NCI-H2107 (cell line): ENCODE measurements at regions not wholly inside any gene's neighbourhood (a gene's known extent, or its start where the extent isn't known, plus 50 kb on each side); places are given as distances from the start of the nearest gene placed in this dataset.
"Not testable (repeated sequence)": the region's sequence is repeated elsewhere in the genome, so short reads cannot be mapped to it uniquely, and the experiment has no call there.

Experiments
- DNase-seq: peaks from one replicate; lab custom pipeline; 2025; lab: John Stamatoyannopoulos, UW

DNA sequence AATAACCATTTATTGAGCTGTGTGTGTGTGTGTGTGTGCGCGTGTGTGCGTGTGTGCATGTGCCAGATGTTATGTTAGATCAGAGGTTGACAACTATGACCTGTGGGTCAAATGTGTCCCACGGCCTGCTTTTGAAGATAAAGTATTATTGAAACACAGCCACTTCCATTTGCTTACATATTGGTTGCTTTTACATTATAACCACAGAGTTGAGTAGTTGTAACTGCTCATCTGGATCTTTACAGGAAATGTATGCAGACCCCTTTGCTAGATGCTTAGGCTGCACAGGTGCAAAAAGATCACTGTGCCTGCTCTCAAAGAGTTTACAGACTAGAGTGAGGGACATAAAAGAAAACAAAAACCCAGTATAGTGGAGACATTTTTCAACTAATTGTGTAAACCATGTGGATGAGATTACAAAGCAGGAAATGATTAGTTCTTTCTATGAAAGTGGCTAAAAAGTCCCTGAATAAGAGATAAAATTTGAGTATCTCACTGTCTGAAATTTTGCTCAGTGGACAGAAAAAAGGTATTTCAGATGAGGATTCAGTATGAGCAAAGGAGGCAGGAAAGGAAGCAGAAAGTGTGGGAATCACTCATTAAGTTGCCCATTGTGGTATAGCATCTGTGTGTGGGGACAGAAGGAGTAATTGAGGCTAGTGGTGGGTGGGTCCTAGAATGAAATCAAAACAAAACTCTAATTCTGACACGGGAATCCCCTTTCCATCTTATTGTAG lies 188.4 kb downstream of the PAH start:
- DNase-seq, result no peak

DNA sequence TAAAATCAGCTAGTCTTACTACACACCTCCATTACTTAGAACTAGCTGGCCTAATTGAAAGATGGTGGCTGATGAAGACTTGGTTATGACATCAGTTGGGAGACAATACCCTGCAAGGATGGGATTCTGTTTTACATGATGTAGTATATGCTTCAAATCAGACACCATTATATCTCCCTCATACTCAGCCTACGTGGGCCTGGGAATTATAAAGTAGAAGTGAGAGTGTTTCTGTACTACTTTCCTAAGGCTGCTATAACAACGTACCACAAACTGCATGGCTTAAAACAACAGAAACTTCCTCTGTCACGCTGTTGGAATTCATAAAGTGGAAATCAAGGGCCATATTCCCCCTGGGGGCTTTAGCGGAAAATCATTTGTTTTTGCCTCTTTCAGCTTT lies 190.4 kb downstream of the PAH start:
- DNase-seq, result no peak

DNA sequence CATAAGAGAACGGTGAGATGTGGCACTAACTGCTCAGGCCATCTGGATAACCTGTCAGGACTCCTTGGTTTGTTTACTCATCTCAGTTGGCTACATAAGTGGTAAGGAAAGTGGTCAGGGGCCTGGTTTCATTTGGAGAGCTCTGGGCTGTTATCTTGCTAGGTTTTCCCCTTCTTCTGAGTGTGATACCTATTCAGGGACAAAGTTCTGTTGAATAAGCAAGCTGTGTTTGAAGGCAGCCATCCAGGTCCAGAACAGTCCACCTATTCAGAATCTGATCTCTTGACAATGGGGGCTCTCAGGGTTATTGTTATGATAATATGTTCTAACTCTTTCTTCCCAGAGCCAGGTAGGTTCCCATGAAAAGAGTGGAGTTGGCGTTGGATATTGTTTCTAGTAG lies 194.9 kb downstream of the PAH start:
- no peak for DNase-seq

DNA sequence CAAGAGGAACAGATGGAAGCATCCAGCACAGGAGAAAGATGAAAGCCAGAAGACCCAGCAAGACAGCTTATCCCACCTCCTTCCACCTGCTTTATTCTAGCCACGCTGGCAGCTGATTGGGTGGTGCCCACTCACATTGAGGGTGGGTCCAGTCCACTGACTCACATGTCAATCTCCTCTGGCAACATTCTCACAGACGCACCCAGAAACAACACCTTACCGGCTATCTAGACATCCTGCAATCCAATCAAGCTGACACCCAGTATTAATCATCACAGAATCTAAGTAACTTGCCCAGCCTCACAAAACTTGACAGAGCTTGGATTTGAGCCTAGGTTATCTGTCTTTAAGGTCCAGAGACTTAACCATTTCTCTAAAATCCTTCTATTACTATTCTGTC lies 208.9 kb downstream of the PAH start:
- DNase-seq, result no peak

DNA sequence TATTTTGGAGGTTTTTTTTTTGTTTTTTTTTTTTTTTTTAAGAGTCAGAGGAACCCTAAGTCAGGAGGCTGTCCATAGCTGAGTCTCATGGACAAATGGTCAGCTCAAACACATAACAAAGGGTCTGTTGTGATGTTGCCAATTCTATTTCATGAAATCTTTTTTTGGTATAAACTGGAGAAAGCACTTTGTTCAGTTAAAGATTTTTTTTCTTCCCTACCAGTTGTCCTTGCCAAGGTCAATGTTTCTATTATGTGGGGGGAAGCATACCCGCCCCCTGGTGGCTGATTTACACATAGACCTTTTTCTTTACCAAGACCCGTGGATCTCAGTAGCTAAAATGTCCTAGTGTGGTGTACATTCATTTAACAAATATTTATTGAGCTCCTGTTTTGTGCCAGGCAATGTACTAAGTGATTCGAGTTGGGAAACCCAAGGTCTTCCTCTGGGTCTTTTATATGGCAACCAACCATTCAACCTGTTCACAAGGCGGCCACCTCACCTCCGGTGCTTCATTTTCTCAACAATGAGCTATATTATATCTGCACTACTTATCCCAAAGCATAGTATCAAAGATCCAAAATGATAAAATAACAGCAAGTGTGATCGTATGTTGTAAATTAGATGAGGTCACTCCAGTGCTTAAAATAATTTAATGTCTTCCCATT lies 214.5 kb downstream of the PAH start:
- no peak for DNase-seq

DNA sequence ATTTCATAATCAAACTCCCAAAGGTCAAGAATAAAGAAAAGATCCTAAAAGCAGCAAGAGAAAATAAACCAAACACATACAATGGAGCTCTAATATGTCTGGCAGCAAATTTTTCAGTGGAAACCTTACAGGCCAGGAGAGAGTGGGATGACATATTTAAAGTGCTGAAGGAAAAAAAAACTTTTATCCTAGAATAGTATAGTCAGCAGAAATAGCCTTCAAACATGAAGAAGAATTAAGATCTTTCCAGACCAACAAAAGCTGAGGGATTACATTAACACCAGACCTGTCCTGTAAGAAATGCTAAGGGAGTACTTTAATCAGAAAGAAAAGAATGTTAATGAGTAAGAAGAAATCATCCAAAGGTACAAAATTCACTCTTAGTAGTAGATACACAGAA lies 215.7 kb upstream of the IGF1 start:
- DNase-seq, result no peak

DNA sequence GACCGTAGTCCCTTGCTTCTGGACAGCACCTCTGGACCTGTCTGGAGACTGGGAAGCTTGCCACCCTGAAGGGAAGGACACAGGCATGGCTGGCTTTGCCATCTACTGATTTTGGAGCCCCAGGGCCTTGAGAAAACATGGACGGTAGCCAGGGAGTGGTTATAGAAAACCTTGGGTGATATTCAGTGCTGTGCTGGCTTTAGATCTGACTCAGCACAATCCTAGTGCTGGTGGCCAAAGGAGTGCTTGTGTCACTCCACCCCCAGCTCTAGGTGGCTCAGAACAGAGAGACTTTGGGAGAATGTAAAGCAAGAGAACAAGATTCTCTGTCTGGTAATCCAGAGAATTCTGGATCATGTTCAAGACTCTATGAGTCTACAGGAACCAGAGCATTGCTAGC lies 214.5 kb upstream of the IGF1 start:
- DNase-seq, result no peak

DNA sequence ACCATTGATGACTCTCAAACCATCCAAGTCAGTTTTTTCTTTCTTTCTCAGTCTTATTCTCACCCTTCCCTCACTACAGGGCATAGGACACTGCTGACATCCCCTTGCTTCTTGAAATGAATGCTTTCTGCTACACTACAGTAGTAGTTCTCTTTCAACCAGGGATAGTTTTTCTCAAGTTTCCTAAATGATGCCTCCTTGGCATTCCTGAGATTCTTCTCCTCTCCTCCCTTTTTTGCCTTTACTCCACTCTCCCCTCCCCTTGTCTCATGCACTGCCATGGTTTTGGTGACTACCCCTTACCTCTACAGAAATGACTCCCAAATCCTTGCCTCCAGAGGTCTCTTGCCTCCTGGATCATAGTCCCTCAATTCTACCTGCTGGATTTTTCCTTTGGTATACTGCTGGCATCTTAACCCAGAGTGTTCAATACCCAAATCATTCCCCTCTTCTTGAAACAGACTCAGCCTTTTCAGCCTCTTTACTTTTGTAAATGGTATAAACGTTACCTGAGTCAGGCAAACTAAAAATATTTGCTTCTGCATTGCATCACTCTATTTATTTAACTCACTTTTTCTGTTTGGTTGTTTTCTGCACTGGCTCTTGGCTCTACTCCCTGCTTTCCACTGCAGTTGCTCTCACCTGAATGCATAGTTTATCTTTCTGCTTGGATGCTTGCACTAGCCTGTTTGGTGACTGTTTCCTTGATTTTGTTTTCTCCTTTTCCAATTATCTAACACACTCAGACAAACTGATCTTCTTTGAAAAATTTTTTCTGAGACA lies 211.6 kb upstream of the IGF1 start:
- no peak for DNase-seq

DNA sequence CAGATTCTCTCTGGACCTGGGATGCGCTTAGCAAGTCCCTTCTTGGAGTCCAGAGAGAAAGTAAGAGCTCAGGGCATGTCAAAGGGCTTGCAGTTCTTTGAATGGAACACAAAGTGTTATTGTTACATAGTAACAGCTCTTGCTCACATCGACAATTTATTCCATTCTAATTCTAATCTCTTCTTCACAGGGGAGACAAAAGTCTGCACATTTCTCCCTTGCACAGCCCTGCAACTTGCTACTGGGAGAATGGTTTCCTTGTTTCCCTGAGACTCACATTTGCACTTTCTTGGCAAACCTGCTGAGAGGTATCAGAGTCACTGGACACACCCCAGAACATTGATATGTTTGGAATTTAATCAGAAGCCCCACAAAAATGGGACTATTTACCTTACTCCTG lies 209.9 kb upstream of the IGF1 start:
- no peak for DNase-seq

DNA sequence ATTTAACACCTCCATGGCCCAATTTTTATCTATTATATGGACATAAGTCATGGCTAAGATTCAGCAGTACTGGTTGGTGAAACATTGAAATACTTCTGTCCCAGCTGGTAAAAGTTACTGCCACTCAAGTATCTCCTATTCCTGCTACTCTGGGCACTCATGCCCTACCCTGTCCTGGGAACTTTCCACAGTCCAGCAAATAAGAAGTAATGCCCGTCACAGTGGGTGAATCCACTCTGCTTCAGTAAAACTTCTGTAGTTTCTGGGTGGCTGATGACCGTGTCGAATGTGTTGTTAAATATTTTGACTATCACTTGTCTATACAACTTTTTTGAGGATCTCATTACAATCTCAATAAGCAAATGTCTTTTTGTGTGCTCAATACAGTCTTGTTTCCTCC lies 209.3 kb upstream of the IGF1 start:
- DNase-seq, result no peak

DNA sequence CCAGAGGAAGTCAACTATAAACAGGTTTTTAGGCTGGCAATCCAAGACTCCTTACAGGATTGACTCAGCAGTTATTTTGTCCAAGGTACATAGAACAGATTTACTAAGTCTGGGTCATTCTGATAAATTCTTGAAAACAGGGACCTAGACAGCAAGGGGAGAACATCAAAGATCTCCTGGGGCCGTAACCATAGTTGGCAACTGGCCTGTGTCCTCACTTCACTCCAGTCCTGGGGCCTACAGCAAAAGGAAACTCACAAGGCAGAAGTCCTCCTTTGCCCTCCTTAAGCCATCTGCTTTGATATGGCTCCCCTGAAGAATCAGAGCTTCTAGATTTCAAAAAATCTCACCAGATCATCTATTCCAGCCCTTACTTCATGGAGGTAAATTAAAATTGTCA lies 207.2 kb upstream of the IGF1 start:
- no peak for DNase-seq

DNA sequence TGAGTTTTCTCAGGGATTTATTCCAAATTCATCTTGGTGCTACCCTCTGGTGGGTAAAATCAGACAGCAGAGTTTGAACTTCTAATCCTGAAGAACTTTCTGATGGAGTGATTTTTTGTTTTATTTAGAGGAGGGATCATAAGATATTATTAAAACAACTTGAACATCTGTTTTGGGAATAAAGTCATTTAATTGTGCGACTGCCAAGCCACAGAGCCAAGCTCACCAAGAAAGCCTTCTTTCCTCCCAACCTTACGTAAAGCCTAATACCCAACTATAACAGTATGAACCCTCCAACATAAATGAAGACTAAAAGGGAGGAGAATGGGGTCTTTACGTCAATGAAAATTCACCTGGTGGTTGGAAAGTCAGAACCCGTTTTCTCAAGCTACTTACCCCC lies 205.5 kb upstream of the IGF1 start:
- no peak for DNase-seq

DNA sequence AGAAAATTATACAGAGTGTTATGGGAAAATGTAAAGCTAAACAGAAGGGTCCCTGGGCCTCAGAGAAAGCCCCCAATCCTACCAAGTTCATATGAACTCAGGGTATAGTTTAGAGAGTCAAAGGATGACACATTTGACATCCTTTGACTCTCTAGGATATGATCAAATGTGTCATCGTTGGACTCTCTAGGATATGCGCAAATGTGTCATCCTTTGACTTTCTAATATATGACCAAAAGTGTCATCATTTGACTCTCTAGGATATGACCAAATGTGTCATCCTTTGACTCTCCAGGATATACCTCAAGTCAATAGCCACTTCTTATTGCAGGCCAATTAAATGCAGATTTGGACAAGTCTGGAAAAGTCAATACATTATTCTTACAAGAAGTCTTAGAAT lies 204.8 kb upstream of the IGF1 start:
- no peak for DNase-seq

DNA sequence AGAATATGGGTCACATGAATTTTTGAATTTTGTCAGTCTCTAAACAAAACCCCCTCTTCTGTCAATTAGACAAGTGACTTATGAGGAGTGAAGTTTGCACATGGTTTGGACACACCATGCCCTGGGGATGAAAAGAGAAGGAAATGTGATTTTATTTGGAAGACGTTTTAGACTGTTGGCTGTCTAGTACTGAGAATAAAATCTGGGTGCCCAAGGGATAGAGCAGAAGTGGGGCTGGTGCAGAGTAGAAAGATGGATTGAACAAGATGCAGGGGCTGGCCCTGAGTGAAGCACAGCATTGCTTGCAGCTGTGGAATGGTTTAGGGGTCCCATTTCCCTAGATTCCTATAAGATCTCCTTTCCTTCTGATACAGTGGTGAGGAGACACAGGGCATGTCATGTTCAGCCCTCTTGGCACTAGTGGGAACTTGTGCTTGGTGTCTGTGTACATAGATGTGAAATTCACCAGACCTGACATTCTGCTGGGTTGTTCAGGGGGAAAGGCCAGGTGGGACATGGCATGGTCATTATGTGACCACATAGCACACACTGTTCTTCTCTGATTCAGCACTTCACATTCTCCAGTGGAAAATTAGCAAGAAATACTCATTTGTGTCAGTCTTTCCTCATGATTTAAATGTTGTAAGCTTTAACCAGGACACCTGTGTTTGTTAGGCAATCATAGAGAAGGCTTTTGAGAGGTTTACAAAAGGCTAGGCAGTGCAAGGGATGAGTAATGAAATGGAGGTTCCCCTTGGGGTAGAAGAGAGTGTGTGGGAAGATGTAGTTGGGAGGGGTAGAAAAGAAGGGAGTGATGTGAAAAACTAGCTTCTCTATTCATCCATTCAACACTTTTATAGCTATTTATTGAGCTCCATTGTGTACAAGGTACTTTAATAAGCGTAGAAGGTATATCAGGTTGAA lies 202.3 kb upstream of the IGF1 start:
- DNase-seq, result no peak

DNA sequence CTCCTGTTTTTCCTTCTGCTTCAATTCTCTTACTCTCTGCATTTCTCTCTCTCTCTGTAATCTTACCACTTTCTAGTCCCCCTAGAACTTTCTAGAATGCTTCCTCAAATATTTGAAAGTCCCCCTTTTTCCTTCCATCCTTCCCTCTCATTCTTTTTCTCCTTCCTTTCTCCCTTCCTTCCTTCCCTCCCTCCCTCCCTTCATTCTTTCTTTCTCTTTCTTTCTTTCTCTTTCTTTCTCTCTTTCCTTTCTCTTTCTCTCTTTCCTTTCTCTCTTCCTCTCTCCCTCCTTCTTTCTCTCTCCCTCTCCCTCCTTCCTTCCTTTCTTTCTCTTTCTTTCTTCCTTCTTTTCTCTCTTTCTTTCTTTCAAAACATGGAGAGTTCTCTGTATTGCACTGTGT lies 201.4 kb upstream of the IGF1 start:
- DNase-seq, result no peak

DNA sequence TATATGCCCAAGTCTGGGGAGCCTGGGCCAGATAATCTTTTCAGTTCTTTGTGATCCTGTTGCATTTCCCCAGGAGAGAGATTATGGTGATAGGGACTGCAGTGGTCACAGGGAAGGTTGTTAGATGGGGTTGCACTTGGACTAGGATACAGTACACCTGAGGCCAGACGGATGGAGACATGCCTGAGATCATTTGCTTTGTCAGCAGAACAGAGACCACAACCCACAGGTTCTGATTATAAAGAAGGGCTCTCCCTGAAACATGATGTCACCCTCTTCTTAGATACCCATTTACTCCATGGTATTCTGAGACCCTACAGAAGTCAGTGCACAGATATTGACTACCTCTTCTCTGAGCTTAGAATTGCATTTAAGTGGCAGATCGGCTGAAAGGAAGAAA lies 200.9 kb upstream of the IGF1 start:
- no peak for DNase-seq

DNA sequence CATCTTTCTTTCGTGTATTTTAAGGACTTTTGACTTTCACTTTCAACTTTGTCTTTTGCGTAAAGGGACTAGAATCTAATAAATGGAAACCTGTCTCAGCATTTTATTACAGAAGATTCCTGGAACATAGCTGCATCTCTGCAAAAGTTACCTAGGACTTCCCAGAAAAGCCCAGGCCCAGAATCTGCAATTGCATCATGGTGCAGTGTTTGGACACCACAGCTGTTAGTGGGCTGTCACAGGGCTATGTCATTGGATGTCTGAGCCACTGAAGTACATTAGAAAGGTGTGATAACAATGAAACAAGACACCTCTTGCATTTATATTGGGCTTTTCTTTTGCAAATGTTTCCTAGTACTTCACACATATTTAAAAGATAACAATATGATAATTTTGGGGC lies 199.9 kb upstream of the IGF1 start:
- DNase-seq, result no peak

DNA sequence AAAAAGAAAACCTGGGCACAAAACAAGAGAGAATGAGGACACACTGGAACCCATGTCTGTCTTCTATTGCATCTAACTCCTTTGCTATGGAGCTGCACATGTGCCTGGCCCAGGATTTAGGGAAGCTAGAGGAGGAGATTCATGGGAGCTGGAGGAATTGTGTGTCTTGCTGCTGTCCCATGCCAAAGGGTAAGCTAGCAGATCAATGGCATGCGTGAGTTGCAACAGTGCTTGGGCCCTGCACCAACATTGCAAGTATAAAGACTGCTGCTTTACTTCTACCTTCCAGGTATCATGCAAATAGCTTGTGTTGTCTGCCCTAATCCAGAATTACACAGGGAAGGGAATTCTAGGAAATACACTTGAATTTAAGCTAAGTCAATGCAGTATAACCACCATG lies 196.4 kb upstream of the IGF1 start:
- no peak for DNase-seq

DNA sequence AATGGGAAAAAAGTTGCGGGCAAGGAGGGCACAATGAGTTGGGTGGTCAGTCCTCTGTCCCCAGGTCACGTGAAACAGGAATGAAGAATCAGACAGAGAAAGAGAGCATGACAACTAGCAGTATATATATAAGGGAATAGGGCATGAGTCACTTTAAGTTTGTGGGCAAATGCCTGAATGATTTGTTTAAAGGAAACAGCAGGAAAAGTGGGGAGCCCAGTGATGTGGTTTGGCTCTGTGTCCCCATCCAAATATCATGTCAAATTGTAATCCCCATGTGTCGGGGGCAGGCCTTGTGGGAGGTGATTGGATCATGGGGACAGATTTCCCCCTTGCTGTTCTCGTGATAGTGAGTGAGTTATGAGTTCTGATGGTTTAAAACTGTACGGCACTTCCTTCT lies 195.3 kb upstream of the IGF1 start:
- no peak for DNase-seq

DNA sequence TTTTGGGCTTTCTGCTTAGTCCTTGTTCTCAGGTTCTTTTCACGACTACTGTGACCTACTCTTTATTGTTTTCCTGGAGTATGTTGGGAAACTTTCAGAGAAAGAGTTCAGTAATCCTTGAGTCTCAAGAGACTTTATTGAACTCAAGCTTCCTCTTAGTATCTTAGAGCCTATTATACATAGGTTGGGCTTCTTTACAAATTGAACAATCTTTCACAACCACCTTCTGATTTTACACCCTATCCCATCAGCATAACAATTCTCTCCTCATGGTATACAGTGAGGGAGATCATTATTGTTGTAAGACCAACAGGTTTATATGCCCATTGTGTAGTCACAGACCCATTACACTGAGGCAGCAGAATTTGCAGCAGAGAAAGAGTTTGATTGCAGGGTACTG lies 193.2 kb upstream of the IGF1 start:
- no peak for DNase-seq

DNA sequence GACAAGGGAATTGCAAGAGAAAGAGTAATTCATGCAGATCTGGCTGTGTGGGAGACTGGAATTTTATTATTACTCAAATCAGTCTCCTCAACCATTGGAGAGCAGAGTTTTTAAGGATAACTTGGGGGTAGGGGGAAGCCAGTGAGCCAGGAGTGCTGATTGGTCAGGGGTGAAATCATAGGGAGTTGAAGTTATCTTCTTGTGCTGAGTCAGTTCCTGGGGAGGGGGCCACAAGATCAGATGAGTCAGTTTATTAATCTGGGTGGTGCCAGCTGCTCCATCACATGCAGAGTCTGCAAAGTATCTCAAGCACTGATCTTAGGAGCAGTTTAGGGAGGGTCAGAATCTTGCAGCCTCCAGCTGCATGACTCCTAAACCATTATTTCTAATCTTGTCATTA lies 191.8 kb upstream of the IGF1 start:
- DNase-seq, result not testable (repeated sequence)

DNA sequence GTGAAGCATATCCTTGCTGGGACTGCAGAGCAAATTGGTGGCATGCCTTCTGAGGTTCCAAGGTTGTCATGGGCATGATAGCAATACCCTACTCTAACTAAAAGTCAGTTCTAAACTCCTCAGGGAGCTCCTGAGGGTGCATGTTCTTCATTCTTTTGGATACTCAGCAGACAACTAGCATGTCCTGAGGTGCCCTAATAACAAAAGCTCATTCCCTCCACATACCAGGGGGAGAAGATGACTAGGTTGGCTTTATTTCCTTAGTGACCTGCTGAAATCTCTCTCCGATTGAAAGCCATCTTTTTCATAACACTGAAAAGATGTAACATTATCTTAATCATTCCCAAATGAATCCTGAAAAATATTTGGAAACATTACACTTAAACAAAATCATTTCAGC lies 188.7 kb upstream of the IGF1 start:
- no peak for DNase-seq
